GM12874 (cell line): ENCODE measurements at regions not wholly inside any gene's neighbourhood (a gene's known extent, or its start where the extent isn't known, plus 50 kb on each side); places are given as distances from the start of the nearest gene placed in this dataset.

Experiments used
- CTCF ChIP-seq: IDR thresholded peaks from 2 replicates; pipeline ENCODE4 v1.5.1; 2011; ENCODE audit warnings: low read depth, mild to moderate bottlenecking, control low read depth, low read length, moderate library complexity; ENCODE audit not compliant: insufficient read depth

- no peak for TF ChIP-seq CTCF
Measured at GRCh38 chr1:195618287-195618686, 990.0 kb downstream of the KCNT2 start.

DNA sequence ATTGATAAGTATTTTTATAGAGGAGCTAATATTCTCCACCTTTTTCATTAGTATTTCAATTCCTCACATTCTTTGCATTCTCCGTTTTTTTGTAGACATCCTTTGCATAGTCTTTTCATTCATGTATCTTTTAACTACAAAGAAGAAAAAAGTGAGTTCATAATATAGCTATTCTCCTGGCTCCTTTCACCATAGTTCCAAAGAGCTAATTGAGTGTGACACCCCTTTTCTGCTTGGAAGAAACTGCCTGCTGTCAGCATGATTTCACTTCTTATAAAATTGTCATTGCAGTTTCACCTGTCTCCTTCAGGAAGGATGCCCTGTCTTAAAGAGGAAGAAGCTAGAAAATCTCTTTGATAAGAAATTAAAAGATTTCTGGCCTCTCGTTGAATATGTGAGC, 991.1 kb downstream of the KCNT2 start:
- no peak for TF ChIP-seq CTCF

DNA sequence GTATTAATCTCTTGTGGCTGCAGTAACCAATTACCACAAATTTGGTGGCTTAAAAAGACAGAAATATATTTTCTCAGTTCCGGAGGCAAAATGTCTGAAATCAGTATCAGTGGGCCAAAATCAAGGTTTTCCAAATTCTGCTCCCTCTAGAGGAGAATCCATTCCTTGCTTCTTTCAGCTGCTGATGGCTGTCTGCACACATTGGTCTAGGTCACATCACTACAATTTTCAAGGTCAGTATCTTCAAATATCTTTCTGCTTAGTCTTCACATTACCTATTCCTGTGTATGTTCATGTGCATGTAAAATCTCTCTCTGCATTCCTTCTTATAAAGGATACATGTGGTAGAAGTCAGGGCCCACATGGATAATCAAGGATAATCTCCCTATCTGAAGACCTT, 999.4 kb downstream of the KCNT2 start:
- no peak for TF ChIP-seq CTCF

DNA sequence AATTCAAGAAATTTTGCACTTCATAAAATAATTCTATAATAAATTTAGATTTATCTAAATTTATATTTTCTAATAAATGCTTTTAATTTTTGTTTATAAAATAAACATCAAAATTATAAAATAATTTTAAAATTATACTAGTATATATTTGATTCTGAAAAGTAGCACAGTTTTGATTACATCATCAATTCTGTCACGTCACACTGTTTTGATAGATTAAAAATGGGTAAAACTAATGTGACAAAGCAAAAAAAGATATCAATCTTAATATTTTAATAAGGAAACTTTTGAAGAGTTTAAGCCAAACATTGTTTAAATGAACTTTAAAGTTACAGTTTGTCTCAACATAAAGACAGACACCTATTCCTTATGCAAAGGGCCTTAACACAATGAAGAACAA, 1001.8 kb downstream of the KCNT2 start:
- no peak for TF ChIP-seq CTCF

- no peak for TF ChIP-seq CTCF
Measured at GRCh38 chr1:195604287-195604686, 1004.0 kb downstream of the KCNT2 start.

DNA sequence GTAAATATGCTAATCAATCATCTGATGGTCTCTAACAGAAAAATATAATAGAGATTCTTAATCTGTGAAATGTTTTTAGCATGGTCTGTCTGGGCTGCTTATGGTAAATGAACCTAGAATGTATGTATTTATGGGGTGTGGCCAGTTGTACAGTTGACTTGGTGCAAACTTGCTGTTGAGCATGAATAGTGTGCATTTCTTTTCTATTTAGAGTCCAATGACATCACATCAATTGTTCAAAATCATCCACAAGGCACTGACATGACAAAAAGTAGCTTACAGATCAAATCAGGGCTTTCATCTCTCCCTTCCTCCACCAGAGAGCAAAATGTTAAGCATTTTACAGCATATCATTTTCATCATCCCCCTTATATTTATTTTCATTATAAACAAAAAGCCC, 1010.3 kb downstream of the KCNT2 start:
- TF ChIP-seq CTCF = no peak

- TF ChIP-seq CTCF = no peak
Measured at GRCh38 chr1:195594773-195595172, 1013.5 kb downstream of the KCNT2 start.

- no peak for TF ChIP-seq CTCF
Measured at GRCh38 chr1:195594322-195594721, 1013.9 kb downstream of the KCNT2 start.
